Renal cortex interstitium (tissue), 11 donors: ENCODE measurements at regions not wholly inside any gene's neighbourhood (a gene's known extent, or its start where the extent isn't known, plus 50 kb on each side); places are given as distances from the start of the nearest gene placed in this dataset.
A peak's percentile ranks its signal among the peaks of the same experiment; 100 is the strongest.

ENCODE experiments used
- DNase-seq, 11 donors: peaks; one replicate each; pipeline ENCODE4 v3.0.0-alpha.2; 2013; ENCODE audit warnings: low read depth in 9 of 11, low spot score in 4 of 11; ENCODE audit errors: extremely low read depth in 1 of 11

DNA sequence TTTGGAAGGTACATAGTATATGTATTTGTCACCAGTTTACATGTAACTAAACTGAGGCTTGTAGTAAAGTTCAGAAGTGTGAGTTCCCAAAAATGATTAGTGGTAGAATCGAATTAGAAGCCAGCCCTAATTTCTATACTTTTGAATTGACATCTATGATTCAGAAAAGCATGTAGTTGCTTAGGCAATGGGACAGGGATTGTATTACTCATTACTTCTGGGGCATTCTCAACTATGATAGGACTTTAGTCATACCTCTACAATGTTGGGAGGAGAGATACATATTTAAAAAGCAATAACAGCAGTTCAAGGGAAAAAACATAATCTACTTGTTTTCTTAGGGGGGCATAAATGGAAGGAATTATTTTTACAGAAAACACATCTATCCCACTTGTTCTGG, 277.9 kb upstream of the E2F7 start:
- DNase-seq = no peak

DNA sequence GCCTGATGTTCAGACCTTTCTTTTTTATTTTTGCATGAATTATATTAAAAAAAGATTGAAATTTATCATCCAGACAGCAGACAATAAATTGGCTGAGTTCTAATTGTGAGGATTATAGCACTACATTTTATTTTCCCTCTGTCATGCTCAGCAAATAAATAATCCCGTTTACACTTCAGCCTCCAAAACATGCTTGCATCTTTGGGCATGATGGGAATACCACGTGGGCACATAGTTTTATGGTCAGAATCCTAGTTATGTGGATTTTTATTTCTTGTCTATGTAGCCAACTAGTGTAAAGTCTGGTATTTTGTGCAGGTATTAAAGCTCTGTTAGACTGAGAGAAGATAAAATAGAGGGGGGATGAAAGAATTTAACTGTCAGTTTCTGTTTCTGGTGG, 276.9 kb upstream of the E2F7 start:
- DNase-seq = no peak

DNA sequence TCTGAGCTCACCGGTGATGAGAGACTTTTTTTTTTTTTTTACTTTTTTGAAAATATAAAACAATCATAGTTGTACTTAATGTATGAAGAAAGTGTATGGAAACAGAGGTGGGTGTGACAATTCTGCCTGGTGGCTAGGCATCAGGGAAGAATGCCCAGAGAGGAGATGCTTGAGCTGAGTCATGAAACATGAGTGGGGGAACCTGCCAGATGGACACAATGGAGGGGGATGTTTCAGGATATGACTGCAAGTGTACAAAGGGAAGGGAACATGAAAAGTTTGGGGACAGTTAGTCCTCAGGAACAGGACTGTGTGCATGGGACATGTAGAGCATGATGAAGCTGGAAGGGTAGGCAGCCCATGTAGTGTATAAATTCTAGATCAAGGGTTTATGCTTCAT, 274.2 kb upstream of the E2F7 start:
- DNase-seq = no peak

DNA sequence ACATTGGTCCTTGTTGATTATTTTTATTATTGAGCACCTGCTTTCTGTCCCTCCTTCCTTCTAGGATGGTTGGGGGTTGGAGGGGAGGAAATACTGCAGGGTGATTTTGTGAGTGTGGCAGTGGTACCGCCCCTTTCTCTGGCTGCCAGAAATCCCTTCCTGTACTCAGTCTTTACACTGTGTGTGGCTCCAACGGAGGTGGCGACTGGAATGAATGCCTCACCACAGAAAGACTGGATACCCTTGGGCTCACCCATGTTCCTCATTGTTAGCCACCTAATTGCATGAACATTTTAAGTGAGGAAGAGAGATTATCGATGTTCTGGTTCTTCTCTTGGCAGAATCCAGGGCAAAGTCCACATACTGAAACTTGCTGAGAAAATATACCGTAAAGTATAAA, 272.0 kb upstream of the E2F7 start:
- no peak for DNase-seq

DNA sequence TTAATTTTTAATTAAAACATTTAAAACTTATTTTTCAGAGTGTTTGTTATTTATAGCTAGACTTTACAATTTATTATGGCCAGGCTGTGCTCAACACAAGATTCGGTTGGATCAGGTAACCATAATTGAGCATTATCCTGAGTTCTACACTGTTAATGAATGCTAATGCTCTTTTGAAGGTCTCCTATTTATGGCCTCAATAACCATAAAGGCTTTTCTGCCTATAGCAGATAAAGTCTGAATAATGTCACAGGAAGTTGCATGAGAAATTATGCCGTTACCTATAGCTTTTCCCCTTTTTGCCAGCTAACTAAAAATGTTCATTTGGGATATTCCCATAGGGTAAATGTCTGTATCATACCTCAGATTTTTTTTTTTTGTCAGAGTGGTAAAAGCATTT, 269.4 kb upstream of the E2F7 start:
- DNase-seq = no peak

DNA sequence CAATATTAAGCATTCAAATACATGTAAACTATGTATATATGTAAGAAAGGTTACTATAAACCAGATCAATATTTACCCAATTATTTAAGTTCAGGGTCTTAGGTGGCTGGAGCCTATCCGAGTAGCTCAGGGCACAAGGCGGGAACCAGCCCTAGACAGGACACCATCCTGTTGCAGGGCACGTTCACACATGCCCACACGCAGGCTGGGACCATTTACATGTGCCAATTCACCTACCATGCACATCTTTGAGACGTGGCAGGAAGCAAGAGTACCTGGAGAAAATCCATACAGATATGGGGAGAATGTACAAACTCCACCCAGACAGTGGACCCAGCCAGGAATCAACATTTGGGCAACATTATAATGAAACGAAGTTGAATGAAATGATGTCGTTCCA, 263.0 kb upstream of the E2F7 start:
- no peak for DNase-seq

DNA sequence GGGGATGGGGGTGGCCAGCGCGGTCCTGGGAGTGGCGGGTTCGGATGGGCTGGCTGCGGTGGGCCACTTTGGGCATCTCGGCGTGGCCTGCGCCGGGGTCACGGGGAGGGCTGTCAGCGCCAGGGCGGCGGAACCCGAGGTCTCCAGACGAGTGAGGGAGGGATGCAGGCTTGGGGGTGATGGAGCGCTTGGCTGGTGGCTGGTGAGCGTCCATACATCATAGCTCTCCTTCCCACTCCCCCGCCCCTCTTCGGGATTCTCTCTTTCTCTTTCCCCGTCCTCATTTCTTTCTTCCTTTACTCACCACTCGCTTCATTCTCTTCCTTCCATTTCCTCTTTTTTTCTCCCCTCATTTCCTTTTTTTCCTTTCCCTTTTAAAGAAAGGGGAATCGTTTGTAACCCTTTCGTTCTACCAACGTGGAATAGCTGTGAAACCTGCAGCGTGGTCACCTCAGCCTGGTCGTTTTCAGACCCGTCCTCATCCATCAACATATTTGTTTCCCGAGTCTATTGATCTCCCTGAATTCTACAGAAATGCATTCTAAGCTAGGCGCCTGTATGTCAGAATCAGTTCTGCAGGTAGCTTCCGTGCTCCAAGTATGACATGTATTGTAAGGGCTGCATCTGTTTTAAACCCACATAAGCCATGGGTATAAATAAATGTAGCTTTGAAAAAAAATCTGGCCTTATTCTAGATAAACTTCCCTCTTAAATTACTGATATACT, 260.3 kb upstream of the E2F7 start:
- DNase-seq = no peak

DNA sequence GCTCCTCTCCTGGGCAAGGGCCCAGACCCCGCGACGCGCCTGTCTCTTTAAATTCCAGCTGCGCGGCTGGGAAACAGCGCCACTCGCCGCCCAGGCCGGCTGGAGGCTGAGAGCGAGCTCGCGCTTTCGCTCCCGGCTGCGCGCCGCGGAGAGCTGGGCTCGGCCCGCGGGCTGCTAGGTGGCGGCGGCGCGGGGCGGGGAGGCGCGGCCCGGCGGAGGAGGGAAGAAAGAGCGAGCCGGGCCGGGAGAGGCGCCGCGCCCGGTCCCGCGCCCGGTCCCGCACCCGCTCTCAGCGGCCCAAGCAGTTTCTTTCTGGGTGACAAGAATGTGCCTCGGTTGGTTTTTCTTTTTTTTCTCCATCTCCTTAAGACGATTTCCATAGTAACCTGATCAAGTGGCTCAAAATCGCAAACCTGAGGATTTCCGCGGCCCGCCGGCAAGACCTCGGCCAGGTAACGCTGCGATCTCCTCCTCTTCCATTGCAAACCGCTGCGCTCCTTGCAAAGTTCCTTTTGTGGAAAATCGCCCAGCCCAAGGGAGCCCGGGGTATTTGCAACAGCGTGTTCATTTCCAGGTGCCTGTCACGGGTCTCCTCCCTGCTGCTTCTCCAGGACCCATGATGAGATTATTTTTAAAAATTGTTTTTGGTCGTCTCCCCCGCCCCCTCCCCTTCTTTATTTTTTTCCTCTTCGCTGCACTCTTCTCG, 259.5 kb upstream of the E2F7 start:
- peak; percentile 39 to 82 (median 70) for DNase-seq

DNA sequence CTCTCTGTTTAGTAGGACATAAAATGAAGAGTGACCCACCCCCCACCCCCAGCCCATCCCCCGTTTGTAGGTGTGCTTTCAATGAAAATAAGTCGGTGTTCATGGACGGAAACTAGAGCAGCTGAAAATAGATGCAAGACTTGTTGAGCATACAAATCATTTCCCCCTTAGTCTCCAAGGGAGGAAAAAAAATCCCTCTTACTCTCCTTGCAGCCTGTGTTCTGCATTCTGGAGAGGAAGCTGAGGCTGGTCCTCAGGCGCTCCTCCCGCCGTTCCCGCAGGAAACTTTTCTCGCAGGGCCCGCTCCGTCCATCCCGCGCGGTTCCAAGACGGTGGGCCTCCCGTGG, 259.0 kb upstream of the E2F7 start:
- DNase-seq = peak in 1 of 11 donors; percentile 21

DNA sequence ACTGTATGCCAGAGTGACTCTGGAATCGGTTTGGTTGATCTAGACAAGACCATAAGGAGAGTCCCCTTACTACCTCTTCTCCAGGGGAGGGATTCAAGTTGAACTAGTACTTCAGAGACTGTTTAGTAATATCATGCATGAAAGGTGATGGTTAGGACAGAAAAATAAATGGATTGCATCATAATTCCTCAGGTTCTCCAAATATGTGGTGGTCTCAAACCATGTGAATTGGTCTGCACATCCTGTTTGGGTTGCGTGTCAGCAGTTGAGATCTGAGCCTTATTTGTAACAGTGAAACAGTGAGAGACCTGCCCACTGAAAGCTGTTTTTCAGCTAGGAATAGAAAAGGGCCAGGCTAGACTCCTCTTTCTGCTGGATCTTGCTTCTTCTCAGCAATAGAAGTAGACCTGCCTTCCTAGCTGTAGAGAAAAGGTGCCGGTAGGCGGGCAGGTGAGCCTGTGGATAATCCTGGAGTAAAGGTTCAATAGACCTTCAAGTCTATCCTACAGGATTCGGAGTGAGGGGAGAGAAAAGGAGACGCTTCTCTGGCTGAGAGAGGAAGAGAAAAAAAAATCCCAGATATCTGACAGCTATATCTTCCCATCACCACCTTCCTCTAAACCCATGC, 258.5 kb upstream of the E2F7 start:
- DNase-seq = no peak

DNA sequence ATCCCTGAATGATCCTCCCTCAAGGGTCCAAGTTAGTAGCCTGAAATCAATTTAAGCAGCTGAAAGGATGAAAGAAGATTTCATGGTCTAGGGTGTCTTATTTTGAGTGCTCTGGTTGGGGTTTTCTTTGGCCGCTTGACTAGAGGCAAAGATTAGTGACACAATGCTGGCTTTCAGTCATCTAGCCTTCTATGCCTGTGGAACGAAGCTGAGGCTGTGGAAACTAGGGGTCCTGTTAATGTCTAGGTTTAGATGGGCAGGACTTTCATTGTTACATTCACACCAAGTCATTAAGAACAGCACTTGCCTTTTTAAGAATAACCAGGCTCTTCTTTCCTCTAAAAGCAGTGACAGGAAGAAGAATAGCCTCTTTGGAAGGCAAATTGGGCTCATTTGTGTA, 253.8 kb upstream of the E2F7 start:
- DNase-seq = no peak

DNA sequence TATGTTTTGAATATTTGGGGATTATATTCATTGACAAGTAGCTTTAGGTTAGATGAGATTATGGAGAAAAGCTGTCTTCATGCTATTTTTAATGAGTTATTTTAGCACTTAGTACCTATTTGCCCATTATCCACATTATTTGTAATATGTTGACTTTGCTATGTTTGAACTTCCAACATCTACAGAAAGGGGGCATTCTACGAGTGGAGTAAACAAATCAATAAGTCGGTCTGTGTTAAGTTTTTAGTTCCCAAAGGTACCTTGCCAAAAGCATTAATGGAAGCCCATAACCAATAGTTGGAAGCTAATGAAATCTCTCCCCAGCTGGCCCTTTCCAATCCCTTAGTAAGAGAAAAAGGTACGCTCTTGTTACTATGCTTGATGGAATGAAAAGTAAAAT, 250.0 kb upstream of the E2F7 start:
- no peak for DNase-seq

DNA sequence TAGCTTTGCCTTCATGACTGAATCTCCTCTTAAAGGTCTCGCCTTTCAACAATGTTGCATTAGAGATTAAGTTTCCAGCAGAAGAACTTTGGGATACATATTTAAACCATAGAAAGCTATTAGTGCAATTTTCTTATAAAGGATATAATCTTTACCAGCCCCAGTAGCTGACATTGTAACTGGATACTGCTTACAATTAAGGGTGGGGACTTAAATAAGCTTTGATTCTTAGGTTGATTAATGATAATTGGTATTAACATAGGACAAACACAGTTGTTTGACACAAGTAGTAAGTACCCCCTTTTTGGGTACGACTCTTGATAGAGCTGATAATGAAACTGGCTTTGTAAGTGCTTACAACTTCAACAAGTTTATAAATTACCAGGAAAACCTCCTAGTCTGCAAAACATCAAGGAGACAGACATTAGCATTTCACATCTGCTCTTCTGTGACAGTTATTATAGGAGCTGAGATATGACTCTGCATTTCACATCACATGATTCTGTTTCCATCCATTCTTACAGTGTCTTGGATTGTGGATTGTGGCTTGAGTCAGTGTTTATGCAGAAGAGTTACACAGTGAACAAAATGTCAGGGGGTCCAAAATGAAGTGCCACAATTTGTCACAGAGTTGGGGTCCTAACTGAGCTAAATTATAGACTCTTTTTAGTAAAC, 249.1 kb upstream of the E2F7 start:
- DNase-seq = peak in 1 of 11 donors; percentile 12

DNA sequence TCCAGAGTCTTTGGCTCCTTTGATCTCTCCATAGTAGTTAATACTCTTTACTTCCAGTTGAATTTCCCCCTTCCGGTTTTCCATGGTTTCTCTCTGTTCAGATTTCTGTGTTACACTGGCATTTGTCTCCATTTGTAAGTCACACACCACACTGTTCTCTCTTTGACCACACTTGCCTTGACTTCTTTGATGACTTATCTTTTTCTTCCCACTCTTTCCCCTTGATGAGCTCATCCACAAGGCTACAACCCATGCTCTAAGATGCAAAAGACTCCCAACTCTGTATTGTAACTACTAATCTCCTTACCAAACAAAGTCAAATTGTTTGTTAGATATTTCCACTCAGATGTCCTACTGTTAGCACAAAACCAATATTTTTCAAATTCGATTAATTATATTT, 242.7 kb upstream of the E2F7 start:
- no peak for DNase-seq

DNA sequence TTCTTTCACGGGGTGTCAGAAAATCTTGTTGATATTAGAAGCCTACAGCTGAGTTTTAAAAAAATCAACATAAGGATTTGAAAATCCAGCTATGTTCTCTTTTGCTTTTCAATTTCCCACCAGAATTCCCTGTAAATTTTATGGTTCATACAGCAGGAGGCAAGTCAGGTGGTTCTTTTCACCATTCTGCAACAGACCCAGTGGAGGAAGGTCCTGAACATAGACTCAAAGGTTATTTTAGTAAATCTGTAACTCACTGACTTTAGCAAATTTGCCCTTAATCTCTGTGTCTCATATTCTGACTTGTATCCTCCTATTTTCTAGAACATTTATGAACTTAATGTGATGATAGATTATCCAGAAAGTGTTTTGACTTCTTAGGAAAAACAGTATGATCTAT, 235.4 kb upstream of the E2F7 start:
- DNase-seq = no peak

DNA sequence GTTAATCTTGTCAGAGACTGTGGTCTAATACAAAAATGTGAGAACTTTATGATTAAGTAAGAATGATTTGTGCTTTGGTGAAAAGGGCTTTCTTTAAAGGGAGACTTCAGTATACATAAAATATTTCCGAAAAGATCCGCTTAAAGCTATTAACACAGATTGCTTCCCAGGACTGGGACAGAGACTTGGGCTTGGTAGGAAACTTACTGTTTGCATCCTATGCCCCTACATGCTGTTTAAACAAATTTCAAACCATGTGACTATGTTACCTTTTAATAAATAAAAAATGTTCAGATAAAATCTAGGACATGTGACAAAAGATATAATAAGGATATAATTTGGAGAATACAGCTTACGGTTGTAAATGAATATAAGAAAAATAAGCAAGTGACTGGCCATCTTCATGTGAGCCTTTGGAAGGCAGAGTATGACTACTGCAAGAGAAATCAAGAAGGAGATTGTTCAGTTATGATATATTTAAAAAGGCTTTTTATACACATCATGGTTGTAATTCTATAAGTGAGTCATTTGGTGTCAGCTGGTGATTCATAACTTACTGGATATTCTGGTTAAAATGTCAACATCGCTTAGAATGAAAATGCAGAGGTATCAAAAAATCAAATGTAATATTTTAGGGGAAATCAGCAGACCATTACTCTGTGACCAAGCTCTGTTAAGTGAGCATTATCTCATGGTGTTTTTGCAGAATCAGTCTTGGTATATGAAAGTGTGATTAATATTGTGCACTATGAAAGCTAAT, 234.7 kb upstream of the E2F7 start:
- no peak for DNase-seq

DNA sequence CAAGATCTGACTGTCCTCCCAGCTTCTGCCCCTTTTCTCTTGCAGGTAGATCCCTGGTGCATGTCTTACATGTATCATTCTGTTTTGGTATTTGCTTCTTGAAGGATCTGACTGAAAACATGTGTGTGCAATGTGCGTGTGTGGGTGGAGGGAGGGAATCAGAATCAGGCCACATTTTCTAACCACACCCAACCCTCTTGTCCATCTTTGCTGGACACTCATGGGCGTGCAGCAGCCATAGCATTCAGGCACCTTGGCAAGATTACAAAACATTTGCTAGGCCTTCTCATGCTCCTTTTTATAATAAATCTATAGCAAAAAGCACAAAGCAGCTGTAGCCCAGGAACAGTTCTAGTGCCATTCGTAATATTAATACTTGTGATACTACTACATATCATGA, 233.6 kb upstream of the E2F7 start:
- DNase-seq = no peak

DNA sequence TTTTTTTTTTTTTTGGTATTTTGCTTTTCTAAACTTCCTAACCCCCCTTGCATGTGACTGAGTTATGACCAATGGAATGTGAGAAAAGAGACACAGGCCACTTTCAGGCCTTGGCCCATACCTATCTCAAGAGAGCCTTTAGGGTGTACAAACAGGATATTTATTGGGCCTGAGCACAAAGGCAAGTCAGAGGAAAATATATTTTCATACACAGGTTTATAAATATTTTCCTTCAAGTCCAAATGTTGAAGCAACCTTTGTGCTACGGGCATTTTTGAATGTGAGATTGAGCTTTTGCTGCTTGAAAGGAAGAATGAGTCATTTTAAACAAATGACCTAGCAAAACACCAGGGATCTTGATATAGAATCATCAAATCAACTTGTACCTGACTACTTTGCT, 228.6 kb upstream of the E2F7 start:
- no peak for DNase-seq

DNA sequence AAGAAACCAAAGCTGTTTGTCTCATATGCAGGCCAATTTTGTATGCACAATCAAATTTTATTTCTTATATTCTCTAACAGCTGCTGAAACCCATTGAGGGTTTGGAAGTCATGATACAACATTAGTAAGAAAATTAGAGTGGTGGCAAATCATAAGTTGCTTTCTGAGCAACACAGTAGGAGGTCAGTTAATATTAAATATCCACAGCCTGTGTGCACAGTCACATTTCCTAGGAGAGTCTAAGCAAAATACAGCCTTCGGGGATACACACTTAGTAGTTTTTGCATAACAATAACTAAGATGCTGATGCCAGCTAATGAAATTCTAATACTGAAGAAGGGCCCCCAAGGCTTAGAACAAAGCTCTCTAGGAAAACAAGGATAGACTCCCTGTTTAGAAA, 209.6 kb upstream of the E2F7 start:
- DNase-seq = no peak

DNA sequence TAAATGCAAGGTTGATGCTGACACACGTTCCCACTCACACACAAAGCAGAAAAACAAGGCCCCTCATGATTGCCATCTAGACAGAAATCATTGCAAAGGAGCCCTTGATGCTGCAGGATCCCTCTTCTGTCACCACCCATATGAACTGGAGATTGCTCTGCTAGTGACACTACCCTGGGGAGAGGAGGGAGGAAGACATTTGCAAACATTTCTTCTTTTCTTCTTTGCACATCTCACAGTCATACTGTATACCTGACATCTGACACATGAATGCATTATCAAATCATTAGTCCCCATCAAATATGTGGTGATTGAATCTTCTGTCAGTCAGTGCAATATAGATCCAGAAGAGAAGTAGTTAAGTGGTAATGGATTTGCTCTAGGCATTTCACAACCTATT, 208.5 kb upstream of the E2F7 start:
- DNase-seq = no peak
